Adrenal gland (tissue), 9 donors: ENCODE measurements at regions not wholly inside any gene's neighbourhood (a gene's known extent, or its start where the extent isn't known, plus 50 kb on each side); places are given as distances from the start of the nearest gene placed in this dataset.

Source experiments
- DNase-seq, 7 donors: peaks; one replicate each; pipeline ENCODE4 v3.0.0-alpha.2; 2019 to 2020
- H3K27ac ChIP-seq, 5 donors: fragments of 200-600 bp; sonication (generic) in 4 of 5; 1 replicate in 3 of 5; 2 replicates in 2 of 5; pipeline versions ENCODE4 v1.5.1 to v1.8.0; 2016 to 2020; ENCODE audit warnings: mild to moderate bottlenecking in 1 of 5
- H3K27me3 ChIP-seq: fragments of 200-600 bp; 2 replicates; pipeline ENCODE4 v1.8.0; 2021
- H3K36me3 ChIP-seq, 2 donors: fragments of 200-600 bp; replicated peaks in 1 of 2; 1 replicate in 1 of 2; 2 replicates in 1 of 2; pipeline versions ENCODE4 v1.5.1 to v1.8.0; 2018 to 2022
- H3K4me1 ChIP-seq, 2 donors: fragments of 200-600 bp; replicated peaks in 1 of 2; 1 replicate in 1 of 2; 2 replicates in 1 of 2; pipeline versions ENCODE4 v1.5.1 to v1.8.0; 2018 to 2021
- H3K4me3 ChIP-seq, 4 donors: fragments of 200-600 bp; sonication (generic) in 3 of 4; one replicate each; pipeline ENCODE4 v1.5.1; 2016 to 2018
- H3K9me3 ChIP-seq, 3 donors: fragments of 200-600 bp; sonication (generic) in 1 of 3; replicated peaks in 1 of 3; 1 replicate in 2 of 3; 2 replicates in 1 of 3; pipeline versions ENCODE4 v1.5.1 to v1.8.0; 2016 to 2021
- CTCF ChIP-seq, 6 experiments: fragments of 450-650 bp in 4 of 6; fragments of 200-600 bp in 2 of 6; sonication (generic) in 1 of 6; IDR thresholded peaks; 1 replicate in 5 of 6; 2 replicates in 1 of 6; pipeline versions ENCODE4 v1.5.1 to v1.8.0; 2016 to 2021; ENCODE audit warnings: antibody characterized with exemption in 6 of 6, mild to moderate bottlenecking in 2 of 6, moderate library complexity in 1 of 6
- POLR2A ChIP-seq, 2 donors: fragments of 450-650 bp; IDR thresholded peaks; one replicate each; pipeline ENCODE4 v1.6.1; 2017; ENCODE audit warnings: antibody characterized with exemption in 2 of 2, mild to moderate bottlenecking in 2 of 2, moderate library complexity in 1 of 2
- WGBS, 4 donors: extraction: QIAGEN DNeasy Blood & Tissue Kit in 2 of 4; methylation state at CpG; one replicate each; pipeline versions ENCODE4 v1.1.5 to v1.1.7; 2013 to 2017; 5-methylcytosine and 5-hydroxymethylcytosine counted together
- intact Hi-C, 2 donors: fragments of 100-400 bp; cut with DNase I; formaldehyde crosslinking; loops; one replicate each; pipeline versions ENCODE4 v1.14.1 to v1.15.0; 2022 to 2023
- donor health status: healthy with polysubstance abuse.
- donor health status: Bipolar disorder and iron deficiency.
- donor health status: DM: yes; HTN: yes; CAD: no.
- donor health status: DM: no; HTN: no; CAD: no.
- donor health status: DM: no; HTN: no; CAD: no.

- intact Hi-C loops: no loop called here
- 92 to 97% (median 93%) methylated on average over 14 to 16 of the region's 16 CpGs for WGBS, 4 donors
- H3K4me1 ChIP-seq: no peaks in the 10 kb centered on the region
These were observed 63.9 kb upstream of the HAAO start for GRCh38 chr2:42856106-42856860.

GRCh38 chr2:42855221-42855970 is 63.0 kb upstream of the HAAO start:
- Histone ChIP-seq H3K4me1 (no peaks in the 10 kb centered on the region), H3K4me3 (no peak overlapping the region), H3K36me3 (no peaks in the 10 kb centered on the region), H3K9me3 (no peaks in the 10 kb centered on the region), H3K27me3 (no peaks in the 10 kb centered on the region), H3K27ac (peak overlapping the region in 3 of 5 donors; percentile 54 to 90 (median 69))
- intact Hi-C loops: no loop called here
- TF ChIP-seq POLR2A (IDR thresholded peaks at IDR 0.05) (no peak), CTCF (IDR thresholded peaks at IDR 0.05) (no peak)
- WGBS, 4 donors: 72 to 83% (median 78%) methylated on average over 5 to 11 of the region's 11 CpGs
- no peak for DNase-seq

More at GRCh38 chr2:42856106-42856860, 63.9 kb upstream of the HAAO start:
- no peaks in the 10 kb centered on the region for H3K36me3 ChIP-seq
- peak overlapping the region in 1 of 5 donors; percentile 90 for H3K27ac ChIP-seq
- no peak overlapping the region for H3K4me3 ChIP-seq
- no peaks in the 10 kb centered on the region for H3K27me3 ChIP-seq
- DNase-seq: no peak
- TF ChIP-seq POLR2A (IDR thresholded peaks at IDR 0.05) (no peak), CTCF (IDR thresholded peaks at IDR 0.05) (no peak)
- H3K9me3 ChIP-seq: no peaks in the 10 kb centered on the region

- intact Hi-C loops: no loop called here
These were observed 61.9 kb upstream of the HAAO start for GRCh38 chr2:42854207-42854818.

More at GRCh38 chr2:42854207-42854818, 61.9 kb upstream of the HAAO start:
- Histone ChIP-seq H3K9me3 (no peaks in the 10 kb centered on the region), H3K4me3 (no peak overlapping the region), H3K27ac (peak overlapping the region in 3 of 5 donors; percentile 54 to 90 (median 69)), H3K4me1 (no peaks in the 10 kb centered on the region), H3K36me3 (no peaks in the 10 kb centered on the region), H3K27me3 (no peaks in the 10 kb centered on the region)
- WGBS, 4 donors: 73 to 84% (median 78%) methylated on average over 7 to 16 of the region's 16 CpGs
- TF ChIP-seq CTCF (IDR thresholded peaks at IDR 0.05) (no peak), POLR2A (IDR thresholded peaks at IDR 0.05) (no peak)
- peak in 6 of 7 donors; percentile 24 to 69 (median 38) for DNase-seq
